ENCODE measurements at regions not wholly inside any gene's neighbourhood (a gene's known extent, or its start where the extent isn't known, plus 50 kb on each side); places are given as distances from the start of the nearest gene placed in this dataset.
A peak's percentile ranks its signal among the peaks of the same experiment; 100 is the strongest.
"Not testable (repeated sequence)": the region's sequence is repeated elsewhere in the genome, so short reads cannot be mapped to it uniquely, and the experiment has no call there.

DNA sequence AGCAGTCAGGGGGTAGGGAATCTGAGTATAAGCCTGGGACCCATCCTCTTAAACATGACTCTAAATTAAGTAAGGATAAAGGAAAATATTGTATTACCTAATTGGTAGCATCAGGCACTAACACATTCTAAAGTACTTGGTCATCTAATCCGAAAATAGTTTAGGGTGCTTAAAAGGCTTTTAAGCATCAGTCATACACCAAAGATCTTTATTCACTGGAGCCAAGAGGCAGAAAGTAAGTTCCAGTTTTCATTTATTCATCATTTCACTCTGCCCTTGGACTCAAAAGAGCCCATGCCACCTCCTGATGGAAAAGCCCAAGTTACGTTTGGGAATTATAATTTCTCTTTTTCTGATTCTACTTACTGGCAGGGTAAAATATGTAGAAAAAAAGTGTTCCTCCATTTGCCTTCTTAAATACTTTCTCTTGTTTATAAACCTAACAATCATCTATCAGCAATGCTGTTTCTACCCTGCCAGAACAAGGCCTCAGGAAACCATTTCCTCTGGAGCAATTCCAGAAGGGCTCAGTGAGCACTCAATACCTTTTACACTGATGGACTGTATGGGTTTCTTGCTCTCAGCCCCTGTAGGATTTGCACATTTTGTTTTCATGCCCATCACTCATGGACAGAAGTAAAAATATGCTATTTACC, 120.1 kb upstream of the SLC5A12 start:
- DNase-seq: no peak

DNA sequence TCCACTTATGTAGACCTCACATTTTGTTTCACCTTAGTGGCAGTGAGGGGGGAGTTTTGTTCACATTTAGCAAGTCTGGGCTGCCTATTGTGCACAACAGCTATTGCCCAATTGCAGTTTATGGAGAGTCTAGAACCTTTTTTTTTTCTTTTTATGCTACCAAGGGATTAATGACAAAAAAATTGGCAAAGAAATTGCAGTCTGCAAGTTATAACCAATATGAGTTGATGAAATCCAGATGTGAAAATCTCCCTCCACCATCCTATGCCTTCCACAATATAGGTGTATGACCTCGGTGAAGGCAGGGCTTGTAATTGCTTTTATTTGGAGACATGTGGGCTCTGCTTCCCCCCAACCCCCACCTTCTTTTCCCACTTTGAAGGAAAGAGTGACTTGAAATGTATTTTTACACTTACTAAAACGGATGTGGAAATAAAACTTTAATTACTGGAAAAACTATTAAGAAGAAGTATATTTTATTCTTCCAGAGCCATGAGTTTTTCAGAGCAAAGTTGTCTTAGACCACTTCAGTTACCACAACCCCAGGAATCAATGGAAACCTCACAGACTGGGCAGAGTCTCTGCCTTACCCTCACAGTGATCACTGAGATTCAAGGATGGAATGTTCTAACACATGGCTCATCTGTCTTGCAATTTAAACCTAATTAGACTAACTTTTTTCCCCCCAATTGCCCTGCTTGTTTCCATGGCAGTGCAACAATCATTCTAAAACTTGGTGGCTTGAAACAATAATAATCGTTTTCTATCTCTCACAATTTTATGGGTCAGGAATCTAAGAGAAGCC, 120.8 kb upstream of the SLC5A12 start:
- no peak for DNase-seq

DNA sequence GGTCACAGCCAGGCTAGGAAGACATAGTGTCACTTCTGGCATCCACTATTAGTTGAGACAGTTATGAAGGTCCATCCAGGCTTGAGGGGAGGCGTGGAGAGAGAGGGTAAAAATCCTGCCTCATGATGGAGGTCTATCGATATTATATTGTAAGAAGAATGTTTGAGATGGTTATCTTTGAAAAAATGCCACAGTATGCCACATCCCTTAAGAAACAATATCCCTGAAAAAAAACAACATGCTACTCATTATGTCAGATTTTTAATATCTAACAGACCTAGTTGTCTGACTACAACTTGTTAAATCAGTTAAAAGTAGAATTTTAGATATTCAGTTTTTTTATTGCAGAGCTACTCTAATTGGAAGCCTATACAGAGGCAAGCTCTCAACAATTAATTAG, 121.7 kb upstream of the SLC5A12 start:
- no peak for DNase-seq

DNA sequence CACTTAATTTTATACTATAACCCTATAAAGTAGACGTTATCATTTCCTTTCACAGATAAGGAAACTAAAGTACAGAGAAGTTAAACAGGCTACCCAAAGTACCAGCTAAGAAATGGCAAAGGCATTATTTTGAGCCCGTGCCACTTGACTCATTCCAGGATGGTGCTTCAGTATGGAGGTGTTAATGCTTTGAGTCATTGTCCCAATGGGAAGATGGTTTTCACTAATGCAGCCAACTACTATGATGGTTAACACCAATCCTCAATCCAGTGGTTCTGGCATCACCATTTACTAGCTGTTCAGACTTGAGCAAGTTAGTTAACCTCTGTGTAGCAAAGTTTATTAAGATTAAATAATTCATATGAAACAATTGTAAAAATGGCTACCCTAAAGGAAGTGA, 123.1 kb upstream of the SLC5A12 start:
- no peak for DNase-seq

DNA sequence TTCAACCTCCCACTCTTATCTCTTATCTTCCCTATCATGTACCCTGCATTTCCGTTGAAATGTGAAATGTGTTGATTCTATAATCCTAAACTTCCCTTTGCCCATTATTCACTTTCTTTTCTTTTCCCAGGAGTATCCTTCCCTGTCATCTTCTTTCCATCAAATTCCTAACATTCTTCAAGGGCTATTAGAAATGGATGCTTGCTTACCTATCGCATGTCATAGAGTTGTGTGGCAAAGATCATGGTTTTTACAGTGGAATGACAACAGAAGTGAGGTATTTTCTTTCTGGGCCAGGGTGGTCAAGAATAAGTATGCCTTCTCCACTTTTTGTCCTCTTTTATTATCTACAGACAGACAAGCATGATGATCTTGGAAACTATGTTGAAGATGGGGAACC, 124.4 kb upstream of the SLC5A12 start:
- no peak for DNase-seq

DNA sequence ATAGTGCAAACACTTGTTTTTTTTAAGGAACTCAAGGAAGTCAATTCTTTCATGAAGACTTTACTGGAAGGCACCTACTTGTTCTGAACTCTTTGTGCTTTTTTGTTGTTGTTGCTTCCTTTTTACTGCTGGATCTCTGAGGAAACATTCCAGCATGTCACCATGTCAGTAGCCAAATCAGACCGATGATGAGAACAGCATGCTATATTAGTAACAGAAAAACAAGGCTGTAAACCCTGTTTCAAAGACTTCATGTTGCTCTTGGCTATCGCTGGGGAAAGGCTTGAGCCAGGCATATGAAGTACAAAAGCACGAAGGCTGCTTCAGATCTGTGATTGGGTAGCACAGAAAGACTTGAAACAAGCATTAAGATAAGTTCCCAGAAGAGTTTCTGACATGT, 125.6 kb upstream of the SLC5A12 start:
- DNase-seq: no peak

DNA sequence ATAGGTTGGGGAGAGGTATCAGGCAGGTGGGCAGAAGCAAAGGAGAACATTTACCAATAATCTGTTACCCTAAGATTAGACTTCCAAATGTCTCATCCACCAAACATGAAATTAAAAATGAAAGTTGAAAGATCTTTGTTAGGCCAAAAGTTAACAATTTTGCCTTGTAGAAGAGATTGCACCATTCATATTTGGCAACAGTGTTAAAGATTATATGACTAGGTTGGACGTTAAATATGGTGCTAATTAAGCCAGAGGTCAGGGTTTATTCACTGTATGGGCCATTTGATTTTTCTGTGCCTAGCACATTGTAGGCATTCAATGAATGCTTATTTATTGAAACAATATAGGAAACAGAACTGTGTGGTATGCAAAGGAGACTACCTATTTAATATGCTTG, 126.1 kb upstream of the SLC5A12 start:
- DNase-seq: no peak

DNA sequence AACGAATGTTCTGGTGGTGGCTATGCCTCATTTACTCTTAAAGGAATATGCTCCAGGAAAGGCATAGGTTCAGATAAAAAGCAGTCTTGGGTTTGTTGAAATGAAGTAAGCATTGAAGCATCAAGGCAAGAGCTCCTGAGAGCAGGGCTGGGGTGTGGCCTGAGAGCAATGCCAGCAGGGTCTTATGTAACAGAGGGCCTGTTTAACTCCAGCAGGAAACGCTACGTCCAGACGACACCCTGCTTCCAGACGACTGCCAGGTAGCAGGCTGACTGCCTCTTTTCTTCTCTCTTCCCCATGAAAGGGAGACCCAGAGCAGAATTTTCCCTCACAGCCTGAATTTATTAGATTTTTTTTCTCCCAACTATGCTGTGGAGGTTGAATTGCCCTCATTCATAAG, 127.2 kb upstream of the SLC5A12 start:
- DNase-seq: peak; percentile 11

DNA sequence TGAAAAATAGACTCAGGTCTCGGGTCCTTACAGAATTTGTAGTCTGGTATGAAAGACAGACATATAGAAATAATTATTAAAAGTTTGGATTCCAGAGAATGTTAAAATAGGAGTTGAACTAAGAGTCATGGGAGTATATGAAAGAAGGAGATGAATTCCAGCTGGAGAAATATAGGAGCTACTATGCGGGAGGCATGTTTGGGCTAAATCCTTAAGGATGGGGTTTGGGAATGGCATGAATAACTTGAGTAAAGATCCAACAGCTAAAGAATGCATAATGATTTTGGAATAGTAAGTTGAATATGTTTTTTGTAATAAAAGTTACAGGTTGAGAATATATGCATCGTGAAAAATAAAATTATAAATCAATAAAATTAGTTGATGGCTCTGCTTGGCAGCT, 129.4 kb upstream of the SLC5A12 start:
- DNase-seq: no peak

DNA sequence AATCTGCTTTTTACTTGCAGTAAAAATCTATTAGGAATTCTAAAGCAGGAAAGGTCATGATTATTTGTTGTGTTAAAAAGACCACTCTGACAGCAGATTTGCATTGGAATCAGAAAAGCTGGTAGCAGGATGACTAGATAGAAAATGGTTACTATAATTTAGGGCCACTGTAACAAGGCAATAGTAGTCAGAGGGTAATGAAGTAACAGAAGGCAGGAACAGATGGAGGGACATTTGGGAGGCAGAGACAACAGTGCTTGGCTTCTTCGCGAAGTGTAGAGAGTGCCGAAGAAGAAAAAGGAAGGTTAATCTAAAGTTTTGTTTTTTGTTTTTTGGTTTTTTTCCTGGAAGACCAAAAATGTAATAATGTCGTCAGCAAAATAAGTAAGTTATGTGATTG, 129.8 kb upstream of the SLC5A12 start:
- DNase-seq: no peak

DNA sequence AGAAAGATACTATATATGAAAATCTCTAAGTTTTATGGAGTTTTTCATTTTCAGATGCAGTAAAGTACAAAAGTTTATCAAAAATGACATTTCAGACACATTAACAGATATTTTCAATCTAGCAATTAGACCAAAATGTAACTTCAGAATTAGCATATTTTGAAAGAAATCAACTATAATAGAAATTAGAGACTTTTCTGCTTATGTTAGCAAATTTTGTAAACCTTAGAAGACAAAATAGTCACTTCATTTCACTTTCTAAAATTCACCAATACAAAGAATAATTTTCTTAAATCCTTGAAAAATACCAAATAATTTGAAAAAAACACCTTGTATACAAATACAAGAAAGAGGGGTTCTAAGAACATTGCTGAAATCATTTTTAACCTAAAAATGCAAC, 135.8 kb upstream of the FIBIN start:
- no peak for DNase-seq

DNA sequence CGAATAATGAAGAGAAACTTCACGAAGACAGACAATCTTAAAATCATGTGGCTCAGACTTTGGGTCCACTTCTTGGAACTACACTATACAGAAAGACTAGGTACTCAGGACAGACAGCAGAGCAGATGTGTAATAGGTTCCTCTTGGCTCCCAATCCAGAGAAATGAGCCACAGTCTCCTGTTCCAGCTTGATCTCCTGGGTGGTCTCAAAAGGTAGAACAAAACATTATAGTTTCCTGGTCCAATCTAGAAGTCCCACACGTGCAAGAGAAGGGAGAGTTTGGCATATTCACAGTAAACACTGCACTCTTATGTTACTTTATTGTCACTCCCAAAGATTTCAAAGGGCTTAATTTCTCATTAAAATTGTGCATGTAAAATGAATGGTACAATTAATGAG, 134.5 kb upstream of the FIBIN start:
- DNase-seq: no peak

DNA sequence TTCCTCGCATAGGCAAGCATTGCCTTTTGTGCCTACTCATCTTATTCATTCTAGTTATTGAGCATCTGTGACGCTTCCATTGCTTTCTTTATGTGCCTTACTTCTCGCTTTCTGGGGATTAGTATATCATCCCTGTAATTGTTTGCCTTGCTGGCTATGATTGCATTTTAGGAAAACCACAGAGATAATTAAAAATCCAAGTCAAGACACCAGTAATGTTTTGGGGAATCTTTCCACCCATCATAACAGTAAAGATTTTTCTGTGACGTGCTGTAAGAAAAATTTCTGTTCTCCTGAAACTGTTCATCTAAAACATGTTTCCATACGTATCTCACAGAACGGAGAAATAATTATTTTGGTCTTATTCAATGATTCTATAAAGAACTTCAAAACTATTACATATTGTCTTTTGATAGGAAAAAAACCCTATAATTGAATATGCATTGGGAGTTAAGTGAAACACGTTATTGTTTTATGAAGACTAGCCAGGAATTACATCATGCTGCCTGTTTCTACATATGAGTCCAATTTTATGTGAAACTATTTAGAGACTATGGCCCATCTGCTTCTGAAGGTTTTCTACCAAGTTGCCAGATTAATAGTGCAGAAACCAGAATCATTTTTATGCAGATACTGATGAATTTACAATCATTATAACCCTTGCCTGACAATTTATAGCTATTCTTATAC, 133.7 kb upstream of the FIBIN start:
- DNase-seq: no peak

DNA sequence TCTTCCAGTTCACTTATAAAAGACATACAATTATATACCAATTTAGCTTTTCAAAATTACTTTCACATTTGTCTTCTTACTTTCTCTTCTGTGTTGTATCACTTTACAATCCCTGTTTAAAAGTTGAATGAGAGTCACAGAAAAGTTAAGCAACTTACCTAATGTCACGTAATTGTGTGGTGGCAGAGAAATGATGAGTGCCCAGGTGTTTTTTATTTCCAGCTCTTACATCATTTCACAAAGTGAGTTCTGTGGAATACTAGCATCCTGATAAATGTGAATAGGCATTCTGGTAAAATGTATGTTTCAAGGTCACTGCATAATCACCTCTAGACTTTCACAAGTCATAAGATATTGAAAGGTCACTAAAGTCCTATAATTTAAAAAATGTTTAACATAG, 133.0 kb upstream of the FIBIN start:
- no peak for DNase-seq

DNA sequence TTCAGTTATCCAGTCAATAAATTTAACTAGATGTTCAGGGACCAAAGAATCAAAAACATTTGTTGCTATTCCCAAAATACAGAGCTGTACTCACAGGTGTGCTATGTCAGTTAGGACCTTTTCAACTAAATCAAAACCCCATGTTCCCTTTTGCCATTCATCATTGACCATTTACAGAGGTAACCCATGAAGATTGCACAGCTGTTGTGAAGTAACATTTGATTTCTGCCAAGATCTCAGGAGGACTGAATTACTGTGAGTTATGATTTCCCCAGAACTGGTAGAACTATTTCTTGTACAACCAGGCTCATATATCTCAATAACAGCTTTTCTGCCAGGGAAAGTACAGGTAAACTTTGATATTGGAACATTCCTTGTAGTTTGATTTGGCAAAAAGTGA, 131.1 kb upstream of the FIBIN start:
- no peak for DNase-seq

DNA sequence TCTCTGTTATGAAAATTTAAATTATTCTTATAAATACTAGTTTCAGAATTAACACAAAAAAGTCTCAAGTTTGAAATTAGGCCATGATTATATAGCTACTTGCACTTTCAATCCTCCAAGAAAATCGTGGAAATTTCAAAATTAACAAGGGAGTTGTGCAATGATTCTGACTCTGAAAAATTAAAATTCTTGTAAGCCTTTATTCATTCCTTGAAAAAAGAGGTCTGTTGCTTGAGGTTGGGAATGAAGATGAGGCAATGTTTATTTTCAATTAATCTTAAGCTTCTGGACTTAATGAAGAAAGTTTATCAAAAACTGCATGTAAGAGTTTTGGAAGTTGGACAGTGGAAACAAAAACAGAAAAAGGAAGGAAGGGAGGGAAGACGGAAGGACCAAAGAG, 128.2 kb upstream of the FIBIN start:
- DNase-seq: no peak

DNA sequence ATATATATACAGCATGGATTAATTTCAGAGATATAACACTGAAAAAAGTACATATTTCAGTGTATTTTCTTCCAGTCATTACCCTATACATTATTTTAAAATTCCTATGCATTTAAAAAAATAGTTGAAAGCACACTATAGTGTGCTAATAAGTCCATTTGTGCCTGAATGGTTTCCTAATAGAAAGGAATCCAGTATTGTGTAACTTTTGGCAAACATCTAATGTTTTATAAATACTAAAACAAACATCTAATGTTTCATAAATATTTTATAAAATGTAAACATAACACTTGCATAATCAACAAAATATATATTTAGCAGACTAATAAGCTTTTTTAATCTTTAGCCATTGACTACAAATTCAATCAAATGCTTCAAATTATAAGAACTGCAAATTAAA, 126.6 kb upstream of the FIBIN start:
- DNase-seq: no peak

DNA sequence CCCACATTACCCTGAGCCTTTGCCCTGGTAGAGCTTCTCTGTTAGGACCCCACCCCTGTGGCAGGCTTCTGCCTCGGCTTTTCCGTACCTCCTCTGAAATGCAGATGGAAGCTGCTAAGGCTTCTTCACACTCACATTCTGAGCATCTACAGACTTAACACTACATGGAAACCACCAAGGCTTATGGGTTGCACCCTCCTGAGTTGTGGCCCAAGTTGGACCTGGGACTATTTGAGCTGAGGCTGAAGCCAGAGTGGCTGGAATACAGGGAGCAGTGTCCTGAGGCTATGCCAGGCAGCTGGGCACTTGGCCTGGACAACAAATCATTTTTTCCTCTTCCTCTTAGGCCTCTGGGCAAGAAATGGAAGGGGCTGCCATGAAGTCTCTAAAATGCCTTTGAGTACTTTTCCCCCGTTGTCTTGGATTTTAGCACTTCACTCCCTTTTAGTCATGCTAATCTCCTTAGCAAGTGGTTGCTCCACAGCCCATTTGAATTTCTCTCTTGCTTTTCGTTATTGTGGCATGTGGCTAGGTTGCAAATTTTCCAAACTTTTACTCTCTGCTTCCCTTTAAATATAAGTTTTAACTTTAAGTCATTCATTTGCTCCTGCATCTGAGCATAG, 114.8 kb upstream of the FIBIN start:
- DNase-seq: no peak

DNA sequence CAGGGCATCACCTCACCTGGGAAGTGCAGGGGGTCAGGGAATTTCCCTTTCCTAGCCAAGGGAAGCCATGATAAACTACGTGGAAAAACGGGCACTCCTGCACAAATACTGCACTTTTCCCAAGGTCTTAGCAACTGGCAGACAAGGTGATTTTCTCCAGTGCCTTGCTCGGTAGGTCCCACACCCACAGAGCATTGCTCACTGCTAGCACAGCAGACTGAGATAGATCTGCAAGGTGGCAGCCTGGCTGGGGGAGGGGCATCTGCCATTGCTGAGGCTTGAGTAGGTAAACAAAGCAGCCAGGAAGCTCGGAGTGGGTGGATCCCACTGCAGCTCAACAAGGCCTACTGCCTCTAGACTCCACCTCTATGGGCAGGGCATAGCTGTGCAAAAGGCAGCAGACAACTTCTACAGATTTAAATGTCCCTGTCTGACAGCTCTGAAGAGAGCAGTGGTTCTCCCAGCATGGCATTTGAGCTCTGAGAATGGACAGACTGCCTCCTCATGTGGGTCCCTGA, 111.5 kb upstream of the FIBIN start:
- not testable (repeated sequence) for DNase-seq

DNA sequence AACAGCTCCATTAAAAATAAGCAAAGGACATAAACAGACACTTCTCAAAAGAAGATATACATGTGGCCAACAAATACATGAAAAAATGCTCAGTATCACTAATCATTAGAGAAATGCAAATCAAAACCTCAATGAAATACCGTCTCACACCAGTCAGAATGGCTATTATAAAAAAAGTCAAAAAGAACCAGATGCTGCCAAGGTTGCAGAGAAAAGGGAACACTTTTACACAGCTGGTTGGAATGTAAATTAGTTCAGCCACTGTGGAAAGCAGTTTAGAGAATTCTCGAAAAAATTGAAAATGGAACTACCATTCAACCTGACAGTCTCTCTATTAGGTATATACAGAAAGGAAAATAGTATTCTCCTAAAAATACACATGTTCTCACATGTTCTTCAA, 102.4 kb upstream of the FIBIN start:
- DNase-seq: no peak

DNA sequence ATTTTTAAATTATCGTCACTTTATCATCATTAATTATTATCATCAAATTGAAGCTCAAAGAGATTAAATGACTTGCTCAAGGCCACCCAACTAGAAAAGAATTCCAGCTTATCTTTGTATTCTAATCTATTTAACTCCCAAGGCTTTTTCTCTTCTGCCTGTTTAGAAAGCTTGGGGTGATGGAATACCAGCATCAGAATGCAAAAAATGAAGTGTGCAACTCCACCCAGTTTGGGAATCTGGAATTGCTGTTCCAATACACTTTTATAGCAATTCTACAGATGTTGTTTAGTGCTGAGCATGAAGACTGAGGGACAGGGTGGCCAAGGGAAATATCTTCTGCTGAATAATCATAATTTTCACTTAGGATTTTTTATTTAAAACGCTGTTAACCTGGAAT, 97.2 kb upstream of the FIBIN start:
- no peak for DNase-seq

DNA sequence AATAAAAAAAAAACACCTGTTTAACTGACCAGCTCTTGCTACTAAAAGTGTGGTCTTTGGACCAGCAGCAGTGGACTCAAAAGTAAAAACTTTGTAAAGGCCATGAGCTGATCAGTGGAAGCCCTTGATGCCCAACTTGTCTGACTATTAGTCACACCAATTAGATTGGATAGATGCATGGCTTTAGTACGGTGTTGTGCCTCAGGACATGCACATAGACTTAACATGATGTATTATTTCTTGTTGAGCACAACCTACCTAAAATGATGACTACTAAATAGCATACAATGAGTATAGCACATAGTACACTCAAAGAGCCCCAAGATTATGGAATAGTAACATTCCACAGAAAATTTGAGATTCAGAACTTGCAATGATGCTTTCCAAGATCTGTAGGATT, 95.1 kb upstream of the FIBIN start:
- DNase-seq: no peak

DNA sequence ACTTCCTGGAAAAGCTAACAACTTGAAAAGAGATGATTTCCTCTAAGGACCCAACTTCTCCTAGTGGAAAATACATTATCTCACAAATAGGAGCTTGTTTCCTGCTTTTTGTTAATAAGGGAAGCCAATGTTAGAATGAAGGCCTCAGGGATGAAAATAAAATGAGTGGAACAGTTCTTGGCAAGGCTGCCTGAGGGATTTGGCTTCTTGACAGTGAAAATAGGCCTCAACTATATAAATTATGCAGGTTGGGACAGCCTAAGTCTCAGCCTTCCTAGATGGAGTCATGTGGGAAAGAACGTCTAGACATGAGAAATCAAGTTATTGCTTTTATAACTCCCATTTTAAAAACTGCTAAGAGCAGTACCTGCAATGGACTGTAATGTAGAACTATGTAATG, 92.8 kb upstream of the FIBIN start:
- no peak for DNase-seq

DNA sequence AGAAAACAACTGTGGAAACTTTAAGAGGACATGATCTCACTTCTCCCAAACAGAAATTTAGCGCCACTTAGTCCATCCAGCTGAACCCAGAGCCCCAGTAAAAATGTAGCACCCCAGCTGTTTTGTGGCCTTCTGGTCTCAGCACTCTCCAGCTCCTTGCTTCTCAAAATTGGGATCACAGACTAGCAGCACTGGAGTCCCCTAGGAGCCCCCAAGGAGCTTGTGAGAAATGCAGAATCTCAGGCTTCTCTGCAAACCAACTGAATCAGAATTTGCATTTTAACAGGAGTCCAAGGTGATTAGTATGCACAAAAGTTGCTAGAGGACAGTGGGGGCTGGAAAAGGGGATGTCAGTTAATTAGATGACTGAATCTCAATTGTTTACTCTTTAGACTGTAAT, 89.8 kb upstream of the FIBIN start:
- DNase-seq: no peak
